ENCODE measurements at regions not wholly inside any gene's neighbourhood (a gene's known extent, or its start where the extent isn't known, plus 50 kb on each side); places are given as distances from the start of the nearest gene placed in this dataset.

DNA sequence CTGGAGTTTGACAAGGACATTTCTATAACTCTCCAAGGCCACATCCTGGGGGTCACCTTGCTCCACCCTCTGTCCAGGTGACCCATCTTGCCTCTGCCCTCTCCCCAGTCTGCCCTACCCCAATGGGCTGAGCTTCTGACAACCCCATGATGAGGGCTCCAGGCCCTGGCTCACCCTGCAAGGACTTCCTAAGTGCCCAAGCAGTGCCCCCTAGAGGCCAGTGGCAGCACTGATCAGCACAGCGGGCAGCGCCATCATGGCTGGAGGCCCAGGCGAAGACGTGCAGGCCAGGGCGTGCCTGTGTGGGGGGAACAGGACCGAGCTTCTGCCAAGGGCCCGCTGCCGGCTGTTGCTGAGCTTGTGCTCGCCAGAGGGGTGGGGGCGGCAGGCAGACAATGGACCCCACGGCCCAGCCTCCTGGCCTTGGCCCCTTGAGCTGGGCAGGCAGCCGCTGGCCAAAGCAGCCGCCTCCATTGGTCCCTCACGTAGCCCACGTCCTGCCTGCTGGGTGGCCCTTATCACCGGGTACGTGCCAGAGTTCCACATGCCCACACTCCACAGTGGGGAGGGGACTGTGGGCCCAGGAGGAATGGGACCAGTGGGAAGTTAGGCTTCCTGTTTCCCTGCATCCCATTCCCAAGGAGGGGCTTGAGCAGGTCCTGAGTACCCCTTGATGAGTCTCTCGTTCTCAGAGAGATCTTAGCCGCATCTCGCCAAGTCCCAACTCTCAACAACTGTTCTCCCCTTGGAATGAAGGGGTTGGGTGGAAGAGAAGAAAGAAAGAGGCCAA lies 64.3 kb downstream of the MRPL14 start:
- DNase-seq = no peak

DNA sequence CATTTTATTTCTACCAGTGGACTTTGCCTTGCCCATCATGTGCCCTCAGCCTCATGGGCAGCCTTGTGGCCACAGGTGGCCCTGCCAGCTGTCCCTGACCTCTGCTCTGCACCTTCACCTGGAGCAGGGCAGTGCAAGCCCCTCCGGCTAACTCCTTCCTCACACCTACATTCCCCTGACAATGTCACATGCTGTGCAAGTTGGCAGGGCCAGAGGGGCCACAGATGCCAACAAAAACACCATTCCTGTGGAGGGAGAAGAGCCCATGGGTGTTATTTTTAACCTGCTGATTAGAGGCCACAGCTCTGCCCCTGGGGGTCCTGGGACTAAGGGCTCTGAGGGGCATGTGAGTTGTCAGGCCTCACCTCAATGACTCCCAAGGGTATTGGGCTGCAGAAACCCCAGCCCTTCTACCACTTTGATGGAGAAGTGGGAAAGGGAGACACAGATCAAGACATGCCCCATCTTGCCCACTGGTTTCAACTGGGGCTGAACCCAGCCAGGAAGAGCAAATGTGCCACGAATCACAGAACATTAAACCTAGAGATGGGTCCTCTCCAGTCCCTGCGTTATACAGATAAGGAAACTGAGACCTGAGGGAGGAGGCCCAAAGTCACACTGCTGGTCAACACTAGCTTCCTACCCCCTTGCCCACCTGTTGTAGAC lies 65.0 kb downstream of the MRPL14 start:
- no peak for DNase-seq

DNA sequence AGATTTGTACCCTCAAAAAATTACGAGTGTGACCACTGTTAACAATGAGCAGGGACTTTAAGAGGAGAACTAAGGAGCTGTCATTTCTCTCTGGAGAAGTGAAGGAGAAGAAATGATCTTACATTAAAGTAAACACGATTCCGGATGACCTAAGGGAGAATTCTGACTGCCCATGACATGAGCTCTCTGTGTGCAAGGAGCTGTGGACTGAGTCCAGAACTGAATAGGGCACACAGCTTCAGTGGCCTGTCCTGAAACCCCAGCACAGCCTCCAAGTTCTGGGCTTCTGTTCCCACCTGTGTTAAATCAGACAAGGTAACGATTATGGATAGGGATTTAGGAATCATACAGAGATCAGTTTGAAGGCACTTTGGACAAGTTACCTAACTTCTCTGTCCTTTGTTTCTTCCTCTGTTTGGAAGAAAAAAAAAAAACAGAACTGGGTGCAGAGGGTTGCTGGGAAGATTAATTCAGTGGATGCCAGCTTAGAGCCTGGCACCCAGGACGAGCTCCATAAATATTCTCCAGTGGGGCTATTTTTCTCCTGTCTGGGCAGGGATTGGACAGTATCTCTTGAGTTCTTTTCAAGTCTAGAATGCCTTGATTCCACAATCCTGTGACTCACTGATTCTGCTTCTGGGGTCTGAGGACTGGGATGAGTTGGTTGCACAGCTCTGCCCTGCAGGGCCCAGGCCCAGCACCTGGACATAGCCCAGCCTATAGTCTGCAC lies 65.7 kb downstream of the MRPL14 start:
- no peak for DNase-seq

DNA sequence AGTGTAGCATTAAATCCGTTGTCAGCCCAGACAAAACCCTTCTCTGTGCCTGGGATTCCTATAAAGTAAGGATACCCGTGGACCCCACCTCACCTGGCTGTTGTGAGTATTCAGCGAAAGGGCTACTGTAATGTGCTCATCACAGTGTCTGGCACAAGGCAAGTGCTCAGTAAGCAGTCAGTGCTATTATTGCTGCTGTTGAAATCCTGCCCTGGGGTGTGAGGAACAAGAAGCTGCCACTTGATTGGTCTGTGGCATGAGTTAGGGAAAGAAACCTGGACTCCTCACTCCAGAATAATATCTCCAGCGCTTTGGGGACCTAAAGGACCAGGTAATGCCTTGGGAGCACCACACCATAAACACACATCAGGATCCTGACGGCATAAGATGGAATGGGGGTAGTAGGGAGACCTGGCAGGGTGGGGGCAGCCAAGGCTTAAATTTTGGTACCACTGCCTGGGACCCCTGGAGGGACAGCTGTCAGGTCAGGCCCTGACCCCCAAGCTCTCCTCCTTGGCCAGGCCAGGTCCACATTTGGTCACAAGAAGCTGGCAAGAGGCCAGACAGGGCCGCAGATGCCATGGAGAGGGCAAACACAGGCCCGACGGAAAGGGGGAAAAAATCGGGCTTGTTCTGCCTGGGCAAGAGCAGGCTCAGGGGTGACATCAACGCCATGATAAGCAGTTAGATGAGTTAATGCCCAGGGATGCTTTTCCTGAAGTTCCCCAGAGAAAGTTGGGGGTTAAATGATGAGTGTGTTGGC lies 66.5 kb downstream of the MRPL14 start:
- DNase-seq = no peak

DNA sequence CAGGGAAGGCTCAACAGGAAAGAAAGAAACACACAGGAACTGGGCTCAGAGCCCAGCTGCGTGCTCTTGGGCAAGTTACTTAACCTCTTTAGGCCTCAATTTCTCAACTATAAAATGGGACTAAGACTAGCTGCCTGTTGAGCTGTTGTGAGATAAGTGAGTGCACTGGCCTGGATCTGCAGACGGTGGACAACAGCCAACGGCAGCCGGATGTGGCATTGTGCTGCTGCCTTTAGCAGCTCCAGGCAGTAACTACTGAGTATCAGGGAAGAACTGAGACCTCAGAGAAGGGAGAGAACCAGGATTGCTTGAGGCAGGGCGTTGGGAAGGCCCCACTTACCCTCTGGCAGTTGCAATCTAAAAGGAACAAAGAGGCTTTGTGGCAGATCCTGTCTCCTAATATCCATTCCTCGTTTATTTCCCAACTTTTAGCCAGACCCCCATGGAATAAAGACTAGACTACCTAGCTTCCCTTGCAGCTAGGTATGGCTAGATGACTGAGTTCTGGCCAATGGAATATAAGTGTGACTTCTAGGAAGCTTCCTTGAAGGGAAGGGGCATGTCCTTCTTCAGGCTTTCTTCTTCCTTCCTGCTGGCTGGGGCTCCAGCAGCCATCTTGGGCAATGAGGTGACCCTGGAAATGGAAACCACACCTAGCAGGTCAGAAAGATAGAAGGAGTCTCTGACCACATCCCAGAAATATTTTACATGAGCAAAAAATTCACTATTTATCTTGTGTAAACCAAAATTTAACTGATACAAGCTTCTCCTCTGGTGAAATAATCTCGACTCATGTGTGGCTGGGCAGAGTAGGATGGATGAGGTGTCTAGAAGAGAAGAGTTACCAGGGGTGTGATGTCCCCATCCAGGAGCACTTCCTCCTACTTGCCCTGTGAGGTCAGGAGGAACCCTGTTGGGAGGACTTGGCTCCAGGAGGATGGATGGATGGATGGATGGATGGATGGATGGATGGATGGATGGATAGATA lies 67.6 kb downstream of the MRPL14 start:
- no peak for DNase-seq

DNA sequence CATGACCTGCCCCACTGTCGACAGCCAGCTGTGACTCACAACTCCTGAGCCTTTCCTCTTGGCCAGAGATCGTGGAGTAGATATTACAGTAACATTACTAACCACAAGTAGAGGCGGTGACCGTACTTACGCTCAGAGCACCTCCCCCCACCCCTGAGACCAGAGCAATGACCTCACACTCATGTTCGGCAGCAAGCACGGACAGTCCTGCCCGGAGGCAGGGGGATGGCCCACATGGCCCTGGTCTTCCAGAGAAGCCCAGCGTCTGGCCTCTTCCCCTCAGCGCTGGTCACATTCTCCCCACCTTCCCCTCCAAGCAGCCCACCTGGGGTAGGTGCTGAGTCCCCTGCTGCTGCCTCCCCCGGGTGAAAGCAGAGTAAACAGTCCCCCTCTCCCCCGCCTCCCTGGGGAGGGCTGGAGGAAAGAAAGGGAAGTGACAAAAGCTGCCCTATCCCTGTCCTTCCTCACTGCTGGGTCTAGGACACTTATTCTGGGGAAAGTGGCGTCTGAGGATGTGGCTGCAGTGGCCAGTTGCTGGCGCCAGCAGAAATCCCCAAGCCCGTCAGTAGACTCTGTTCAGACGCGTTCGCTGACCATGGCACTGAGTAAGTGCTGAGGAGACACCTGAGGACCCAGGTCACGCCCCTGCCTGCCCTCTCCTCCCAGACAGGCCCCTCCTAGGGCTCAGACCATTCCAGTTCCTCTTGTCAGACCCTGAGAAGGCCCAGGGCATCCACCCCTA lies 68.5 kb downstream of the MRPL14 start:
- DNase-seq = no peak

DNA sequence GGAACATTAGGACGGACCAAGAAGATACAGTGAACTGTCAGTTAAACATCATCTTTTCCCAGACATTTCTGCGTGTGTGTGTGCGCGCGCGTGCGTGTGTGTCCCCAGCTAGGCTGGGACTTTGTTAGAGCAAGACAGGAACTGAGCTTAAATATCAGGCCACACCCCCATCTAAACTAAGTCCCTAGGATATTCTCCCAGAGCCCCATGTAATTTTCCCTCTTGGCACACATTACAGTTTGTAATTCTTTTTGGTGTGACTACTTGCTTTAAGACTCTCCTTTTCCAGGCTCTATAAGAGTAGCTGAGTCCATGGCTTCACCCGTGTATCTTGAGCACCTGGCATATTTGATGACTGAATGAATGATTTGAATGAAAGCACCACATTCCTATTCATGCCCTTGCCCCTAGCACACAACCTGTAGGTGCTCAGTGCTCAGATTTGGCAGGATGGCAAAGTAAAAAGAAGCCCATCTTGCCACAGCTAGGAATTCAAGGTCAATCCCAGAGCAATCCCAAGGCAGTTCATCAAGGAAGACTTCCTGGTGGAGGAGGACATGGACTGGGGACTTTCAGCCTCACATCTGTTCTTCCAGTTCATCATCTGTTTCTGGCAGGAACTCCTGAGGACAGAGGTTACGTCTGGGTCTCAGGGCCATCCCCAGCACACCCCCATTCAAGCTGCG lies 69.2 kb downstream of the MRPL14 start:
- no peak for DNase-seq

DNA sequence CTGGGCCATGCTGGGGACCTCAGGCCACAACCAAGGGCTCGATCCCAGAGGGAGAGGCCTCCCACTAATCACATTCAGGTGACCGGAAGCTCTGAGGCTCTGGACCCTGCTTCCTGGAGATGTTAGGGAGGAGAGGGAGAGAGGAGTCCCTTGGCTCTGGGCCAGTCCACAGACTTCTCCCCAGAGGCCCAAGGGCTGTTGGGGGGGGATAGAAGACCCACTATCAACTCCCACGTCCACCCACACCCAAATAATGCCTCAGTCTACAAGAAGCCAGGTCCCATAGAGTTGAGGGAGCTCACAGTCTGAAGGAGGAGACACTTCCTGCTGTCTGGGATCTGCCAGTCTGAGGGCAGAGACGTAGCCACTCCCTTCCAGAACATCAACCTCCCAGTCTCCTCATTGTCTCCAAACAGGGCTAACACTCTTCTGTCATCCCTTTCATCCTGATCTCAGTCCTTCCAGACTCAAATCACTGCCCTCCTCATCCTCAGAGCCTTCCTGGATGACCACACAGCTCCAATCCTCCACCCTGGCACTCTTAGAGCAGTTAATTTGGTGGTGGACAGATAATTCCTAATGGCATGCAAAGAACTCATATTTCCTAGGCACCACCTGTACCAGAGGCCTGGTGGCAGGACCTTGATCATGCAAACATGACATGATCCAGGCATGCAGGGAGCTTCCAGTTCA lies 69.9 kb downstream of the MRPL14 start:
- no peak for DNase-seq

DNA sequence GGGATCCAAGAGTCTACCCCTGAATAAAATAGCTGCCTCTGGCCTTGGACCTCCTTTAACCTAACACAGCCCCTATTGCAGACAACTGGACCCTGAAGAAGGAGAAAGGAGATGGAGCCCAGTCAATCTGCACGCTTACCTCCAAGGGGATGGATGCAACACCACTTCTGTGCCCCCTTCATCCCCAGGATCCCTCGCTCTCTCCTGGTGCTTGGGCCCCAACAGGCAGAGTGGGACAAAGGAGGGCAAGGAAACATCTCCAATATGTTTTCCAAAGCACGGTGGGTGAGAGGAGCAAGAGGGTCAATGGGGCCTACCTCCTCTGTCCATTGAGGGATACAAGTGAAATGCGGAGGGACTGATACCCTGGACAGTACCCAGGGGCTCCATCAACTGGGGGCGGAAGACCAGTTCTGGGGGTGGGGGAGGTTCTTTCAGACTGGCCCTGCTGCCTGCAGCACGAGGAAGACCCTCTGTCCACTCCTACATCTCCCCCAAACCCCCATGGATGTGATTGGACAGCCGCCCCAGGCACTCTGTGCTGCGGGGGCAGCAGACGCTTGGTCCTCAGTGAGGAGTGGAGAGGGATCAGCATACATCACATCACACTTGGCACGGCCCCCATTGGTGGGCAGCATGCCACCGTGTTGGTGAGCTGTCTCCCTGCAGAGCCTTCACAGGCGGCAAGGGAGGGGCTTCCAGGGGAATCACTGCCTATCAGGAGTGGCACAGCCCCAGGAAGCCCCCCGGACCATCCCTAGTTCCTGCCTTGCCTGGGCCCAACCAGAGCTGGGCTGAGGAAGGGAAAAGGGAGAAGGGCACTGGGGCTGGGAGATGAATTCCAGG lies 70.6 kb downstream of the MRPL14 start:
- DNase-seq = no peak

DNA sequence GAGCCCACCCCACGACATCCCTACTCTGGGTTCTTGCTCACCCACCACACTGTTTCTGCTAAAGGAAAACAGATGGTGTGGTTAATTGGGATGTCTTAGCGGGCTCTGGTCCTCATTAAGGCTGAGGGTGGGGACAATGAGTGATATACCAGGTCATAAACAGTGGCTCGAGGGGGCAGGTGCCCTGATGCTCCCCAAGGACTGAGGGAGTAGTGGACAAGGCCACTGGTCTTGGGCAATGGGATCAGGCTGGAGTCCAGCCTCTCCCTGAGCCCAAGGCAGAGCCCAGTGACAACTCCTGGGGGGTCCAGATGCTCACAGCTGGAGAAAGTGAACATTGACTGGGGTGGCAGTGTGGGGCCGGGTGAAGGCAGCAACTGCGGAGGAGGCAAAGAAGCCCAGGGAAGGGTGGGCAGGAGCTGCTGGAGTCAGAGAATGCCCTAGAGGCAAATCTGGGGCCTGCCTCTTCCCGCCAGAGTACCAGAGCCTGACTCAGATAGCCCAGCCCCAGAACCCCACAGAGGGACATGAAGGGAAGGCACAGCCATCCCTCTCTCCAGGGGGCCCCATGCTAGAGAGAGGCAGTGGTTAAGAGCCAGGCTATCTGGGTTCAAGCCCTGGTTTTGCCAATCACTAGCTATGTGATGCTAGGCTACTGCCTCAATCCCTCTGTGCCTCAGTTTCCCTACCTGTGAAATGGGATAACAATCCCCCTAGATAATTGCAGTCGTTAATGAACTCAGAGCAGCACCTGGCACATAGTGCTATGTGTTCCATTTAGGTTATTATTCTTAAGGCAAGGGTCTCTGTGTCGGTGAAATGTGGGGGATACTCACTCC lies 72.3 kb downstream of the MRPL14 start:
- no peak for DNase-seq

DNA sequence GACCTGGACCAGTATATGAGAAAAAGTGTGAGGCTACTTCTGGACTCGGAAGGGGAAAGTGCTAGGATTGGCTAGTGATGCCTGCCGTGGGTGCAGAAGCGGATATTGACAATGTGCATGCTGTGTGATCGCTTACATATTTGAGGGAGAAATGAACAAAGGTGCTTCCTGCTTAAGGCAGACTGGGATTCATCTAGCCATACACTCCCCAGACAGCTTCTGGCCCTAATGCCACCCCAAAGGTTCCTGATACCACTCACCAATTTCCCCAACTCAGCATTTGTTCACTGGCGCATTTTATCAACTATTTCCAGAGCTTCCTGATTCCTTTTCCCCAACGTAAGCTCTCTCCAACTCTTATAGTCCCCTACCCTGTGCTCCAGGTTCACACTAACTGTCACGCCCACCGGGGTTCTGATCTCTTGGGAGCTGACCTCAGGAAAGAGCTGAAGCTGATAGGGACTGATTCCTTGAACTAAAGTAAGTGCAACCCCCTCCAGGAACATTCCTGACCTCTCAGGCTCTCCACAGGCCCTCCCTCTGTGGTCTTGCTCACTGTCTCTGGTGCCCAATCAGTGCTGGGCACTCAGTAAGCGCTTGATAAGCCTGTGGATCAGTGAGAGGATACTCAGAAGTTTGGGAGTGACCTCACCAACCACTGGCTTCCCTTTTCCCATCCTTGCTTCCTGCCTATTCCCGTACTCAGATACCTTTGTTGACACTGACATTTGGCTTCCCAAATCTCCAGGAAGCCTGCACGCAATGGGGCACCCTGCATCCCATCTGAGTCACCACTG lies 73.3 kb downstream of the MRPL14 start:
- no peak for DNase-seq

DNA sequence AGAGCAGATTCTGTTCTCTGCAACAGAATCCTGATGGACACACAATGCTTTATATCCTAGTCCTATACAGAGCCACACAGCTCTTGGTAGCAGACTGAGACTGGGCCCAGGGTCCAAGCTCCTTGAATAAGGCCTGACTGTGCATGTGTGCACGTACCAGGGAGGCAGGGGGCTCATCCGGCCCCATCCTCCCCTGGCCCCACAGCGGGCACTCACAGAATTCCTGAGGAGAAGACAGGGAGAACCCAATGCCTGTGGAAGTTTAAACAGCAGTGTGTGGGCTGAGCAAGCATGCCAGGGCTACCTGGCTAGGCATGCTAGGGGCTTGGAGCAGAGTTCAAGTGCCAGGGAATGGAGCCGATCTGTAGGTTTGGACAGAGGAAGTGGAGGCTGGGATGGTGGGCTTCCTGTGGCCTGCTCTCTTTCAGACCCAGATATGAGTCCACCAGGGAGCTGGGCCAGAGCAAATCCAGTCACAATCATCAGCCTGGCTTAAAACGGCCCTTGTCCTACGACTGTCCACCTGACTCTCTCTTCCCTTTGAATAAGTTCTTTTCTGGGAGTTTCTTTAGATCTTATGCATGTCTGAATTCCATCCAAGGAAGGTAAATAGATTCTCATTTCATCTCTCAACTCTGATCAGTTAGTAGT lies 74.0 kb downstream of the MRPL14 start:
- DNase-seq = no peak

DNA sequence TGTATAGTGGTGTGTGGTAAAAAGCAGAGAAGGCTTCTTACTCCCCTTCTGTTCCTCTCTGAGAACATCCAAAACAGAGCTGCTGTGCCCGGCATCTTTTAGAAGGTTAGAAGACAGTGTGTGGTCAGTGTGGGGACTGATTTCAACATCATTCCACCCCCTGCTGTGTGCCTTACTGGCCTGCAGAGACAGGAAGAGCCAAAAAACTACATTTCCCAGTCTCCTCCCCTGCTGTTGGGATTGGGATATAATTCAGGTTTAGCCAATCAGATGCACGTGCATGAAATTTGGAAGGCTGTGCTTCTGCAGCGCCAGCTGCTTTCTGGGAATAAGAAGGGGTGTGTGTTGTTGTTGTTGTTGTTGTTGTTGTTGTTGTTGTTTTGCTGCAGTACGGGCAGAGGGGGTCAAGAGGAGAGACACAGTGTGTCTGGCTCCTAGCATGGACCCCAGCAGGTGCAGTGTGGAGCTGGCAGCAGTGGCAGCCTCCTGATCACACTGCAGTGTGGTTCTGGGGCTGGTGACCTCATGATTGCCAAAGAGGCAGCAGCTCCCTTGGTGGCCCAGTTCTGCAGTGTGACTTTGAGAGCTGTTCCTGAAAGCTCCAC lies 74.7 kb downstream of the MRPL14 start:
- DNase-seq = no peak

DNA sequence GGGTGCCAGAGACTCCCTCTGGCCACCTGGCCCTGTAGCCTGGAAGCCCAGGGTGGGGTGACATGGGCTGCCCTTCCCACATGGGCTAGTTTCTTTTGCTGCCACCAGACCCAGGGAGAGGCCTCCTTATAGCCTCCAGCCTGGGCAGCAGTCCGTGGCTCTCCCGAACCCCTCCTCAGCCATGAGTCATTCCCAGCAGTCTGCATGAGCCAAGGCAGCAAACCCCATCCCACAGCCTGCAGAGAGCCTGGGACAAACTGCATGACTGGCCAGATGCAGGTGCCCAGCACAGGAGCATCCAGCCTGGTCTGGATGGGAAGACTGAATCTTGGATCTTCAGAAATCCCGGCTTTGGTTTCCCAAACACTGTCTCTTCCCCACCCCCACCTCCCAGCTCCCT lies 75.7 kb downstream of the MRPL14 start:
- no peak for DNase-seq

DNA sequence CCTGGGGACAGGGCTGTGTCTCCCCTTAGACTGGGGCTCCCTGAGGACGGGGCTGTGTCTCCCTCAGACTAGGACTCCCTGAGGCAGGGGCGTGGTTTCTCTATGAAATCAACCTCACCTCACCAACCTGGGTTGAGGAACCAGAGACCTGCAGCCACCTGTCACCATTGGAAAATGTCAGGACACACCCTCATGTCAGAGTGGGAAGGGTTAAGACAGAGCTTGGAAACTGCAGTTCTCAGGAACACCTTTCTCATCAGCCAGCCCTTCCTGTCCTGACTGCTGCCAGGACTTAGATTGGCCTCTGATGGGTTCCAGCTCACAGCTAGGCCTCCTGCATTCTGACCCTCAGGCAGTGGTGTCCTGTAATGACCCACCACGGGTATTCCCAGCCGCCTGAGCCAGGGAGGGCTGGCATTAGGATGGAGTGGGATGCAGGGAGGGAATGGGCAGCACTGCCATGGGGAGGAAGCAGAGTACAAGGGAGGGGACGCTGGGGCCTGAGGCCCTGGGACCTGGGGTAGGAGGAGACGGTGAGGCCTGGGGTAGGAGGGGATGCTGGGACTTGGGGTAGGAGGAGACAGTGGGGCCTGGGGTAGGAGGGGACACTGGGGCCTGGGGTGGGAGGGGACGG lies 76.3 kb downstream of the MRPL14 start:
- no peak for DNase-seq
